NT2/D1 (cell line): ENCODE measurements at regions not wholly inside any gene's neighbourhood (a gene's known extent, or its start where the extent isn't known, plus 50 kb on each side); places are given as distances from the start of the nearest gene placed in this dataset.
"Not testable (repeated sequence)": the region's sequence is repeated elsewhere in the genome, so short reads cannot be mapped to it uniquely, and the experiment has no call there.

Source experiments
- DNase-seq: peaks from one replicate; pipeline ENCODE4 v3.0.0-alpha.2; 2011; ENCODE audit warnings: low read depth, low spot score
- H3K27me3 ChIP-seq: 2 replicates; pipeline ENCODE4 v1.6.0; 2011; ENCODE audit warnings: mild to moderate bottlenecking; ENCODE audit not compliant: insufficient read length, insufficient read depth
- H3K36me3 ChIP-seq: 2 replicates; pipeline ENCODE4 v1.6.1; 2011; ENCODE audit warnings: mild to moderate bottlenecking, low read length, mixed read lengths; ENCODE audit not compliant: insufficient read depth, insufficient read length
- H3K4me1 ChIP-seq: 2 replicates; pipeline ENCODE4 v1.5.1; 2011; ENCODE audit not compliant: insufficient read depth, insufficient read length
- H3K4me3 ChIP-seq: 2 replicates; pipeline ENCODE4 v1.5.1; 2011; ENCODE audit warnings: low read depth; ENCODE audit not compliant: insufficient read length
- H3K9ac ChIP-seq: 2 replicates; pipeline ENCODE4 v1.6.0; 2011; ENCODE audit warnings: low read depth; ENCODE audit not compliant: insufficient read length
- H3K9me3 ChIP-seq: 2 replicates; pipeline ENCODE4 v1.5.1; 2011; ENCODE audit warnings: mild to moderate bottlenecking, low read length; ENCODE audit not compliant: insufficient read depth
- SUZ12 ChIP-seq: IDR thresholded peaks from 2 replicates; pipeline ENCODE4 v1.6.1; 2011; ENCODE audit not compliant: insufficient read length, insufficient read depth; ENCODE audit errors: extremely low read depth
- YY1 ChIP-seq: IDR thresholded peaks from 2 replicates; pipeline ENCODE4 v1.6.1; 2011; ENCODE audit not compliant: insufficient read length, insufficient read depth
- ZNF274 ChIP-seq: IDR thresholded peaks from 2 replicates; pipeline ENCODE4 v1.6.1; 2011; ENCODE audit warnings: mild to moderate bottlenecking, low read depth, low read length

- Histone ChIP-seq H3K27me3 (no peaks in the 10 kb centered on the region), H3K4me3 (no peak overlapping the region), H3K9ac (no peak overlapping the region), H3K9me3 (0 out of 2 replicates have a peak, but pooled peaks cover 6% of the 10 kb centered on the region), H3K4me1 (no peaks in the 10 kb centered on the region), H3K36me3 (no peaks in the 10 kb centered on the region)
- TF ChIP-seq SUZ12, result no peak
- no peak for TF ChIP-seq ZNF274
- no peak for TF ChIP-seq YY1
- DNase-seq, result no peak
Observed at GRCh38 chr11:71171576-71171975, 80.8 kb downstream of the SHANK2 start.

- Histone ChIP-seq H3K9me3 (0 out of 2 replicates have a peak, but pooled peaks cover 6% of the 10 kb centered on the region), H3K9ac (no peak overlapping the region), H3K4me3 (no peak overlapping the region), H3K27me3 (no peaks in the 10 kb centered on the region), H3K4me1 (no peaks in the 10 kb centered on the region), H3K36me3 (no peaks in the 10 kb centered on the region)
- no peak for TF ChIP-seq SUZ12
- no peak for TF ChIP-seq ZNF274
- no peak for TF ChIP-seq YY1
- no peak for DNase-seq
Observed at GRCh38 chr11:71170624-71171423, 81.6 kb downstream of the SHANK2 start.

GRCh38 chr11:71169313-71169712, 83.1 kb downstream of the SHANK2 start:
- Histone ChIP-seq H3K36me3 (no peaks in the 10 kb centered on the region), H3K9me3 (0 out of 2 replicates have a peak, but pooled peaks cover 6% of the 10 kb centered on the region), H3K27me3 (no peaks in the 10 kb centered on the region), H3K4me3 (no peak overlapping the region), H3K4me1 (no peaks in the 10 kb centered on the region), H3K9ac (no peak overlapping the region)
- no peak for DNase-seq
- TF ChIP-seq ZNF274 (no peak), SUZ12 (no peak), YY1 (no peak)

- H3K9ac ChIP-seq, H3K4me3 ChIP-seq, H3K9me3 ChIP-seq, H3K36me3 ChIP-seq, H3K27me3 ChIP-seq, DNase-seq, H3K4me1 ChIP-seq: not testable (repeated sequence)
Observed at GRCh38 chr11:71167814-71168213, 84.6 kb downstream of the SHANK2 start.

- Histone ChIP-seq H3K9ac (no peak overlapping the region), H3K27me3 (no peaks in the 10 kb centered on the region), H3K9me3 (0 out of 2 replicates have a peak, but pooled peaks cover 6% of the 10 kb centered on the region), H3K4me3 (no peak overlapping the region), H3K36me3 (no peaks in the 10 kb centered on the region), H3K4me1 (no peaks in the 10 kb centered on the region)
- DNase-seq, result no peak
- TF ChIP-seq ZNF274, result no peak
- no peak for TF ChIP-seq YY1
- no peak for TF ChIP-seq SUZ12
Observed at GRCh38 chr11:71165771-71166170, 86.6 kb downstream of the SHANK2 start.

- DNase-seq, result no peak
- no peak for TF ChIP-seq SUZ12
- TF ChIP-seq ZNF274, result no peak
- no peak for TF ChIP-seq YY1
- no peak overlapping the region for H3K4me3 ChIP-seq
- H3K27me3 ChIP-seq, result no peaks in the 10 kb centered on the region
- no peaks in the 10 kb centered on the region for H3K36me3 ChIP-seq
- no peak overlapping the region for H3K9ac ChIP-seq
- no peaks in the 10 kb centered on the region for H3K4me1 ChIP-seq
- 0 out of 2 replicates have a peak, but pooled peaks cover 6% of the 10 kb centered on the region for H3K9me3 ChIP-seq
Observed at GRCh38 chr11:71164621-71165020, 87.8 kb downstream of the SHANK2 start.

- TF ChIP-seq ZNF274 (no peak), SUZ12 (no peak), YY1 (no peak)
- Histone ChIP-seq H3K9ac (no peak overlapping the region), H3K36me3 (no peaks in the 10 kb centered on the region), H3K4me1 (no peaks in the 10 kb centered on the region), H3K9me3 (0 out of 2 replicates have a peak, but pooled peaks cover 5% of the 10 kb centered on the region), H3K4me3 (no peak overlapping the region), H3K27me3 (no peaks in the 10 kb centered on the region)
- no peak for DNase-seq
Observed at GRCh38 chr11:71164186-71164585, 88.2 kb downstream of the SHANK2 start.
